NCI-H748 (cell line): ENCODE measurements at regions not wholly inside any gene's neighbourhood (a gene's known extent, or its start where the extent isn't known, plus 50 kb on each side); places are given as distances from the start of the nearest gene placed in this dataset.
A peak's percentile ranks its signal among the peaks of the same experiment; 100 is the strongest.

ENCODE experiments used
- DNase-seq: peaks from one replicate; lab custom pipeline; 2025; ENCODE audit not compliant: unreplicated experiment; lab: John Stamatoyannopoulos, UW

DNA sequence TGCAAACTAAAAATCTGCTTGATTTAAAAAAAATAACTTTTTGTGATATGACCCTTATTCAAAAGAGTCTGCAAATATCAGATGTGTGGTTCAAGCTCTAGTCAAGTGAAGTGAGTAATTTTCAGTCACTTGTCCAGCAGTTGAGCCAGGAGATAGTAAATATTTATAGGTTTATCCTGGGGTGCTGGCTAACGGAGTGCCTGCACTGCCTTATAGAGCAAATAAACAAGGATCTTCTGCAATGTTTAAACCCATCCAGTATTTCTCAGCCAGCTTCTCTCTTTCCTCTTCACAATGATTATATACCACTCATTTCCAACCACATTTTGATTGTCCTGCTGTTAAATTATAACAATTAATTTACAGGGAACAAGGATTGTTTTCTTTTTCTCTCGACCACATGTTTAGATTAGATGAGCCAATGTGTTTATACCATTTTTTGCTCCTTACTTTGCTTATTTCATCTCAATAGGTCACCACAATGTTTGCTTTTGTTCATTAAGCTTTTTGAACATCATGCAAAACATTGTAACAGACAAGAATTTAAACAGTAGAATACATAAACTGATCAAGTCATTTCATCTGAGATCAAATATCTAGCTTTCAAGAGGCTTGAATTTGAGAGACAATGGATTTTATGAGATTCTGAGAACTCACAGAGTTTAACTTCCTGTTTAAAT, 60.3 kb upstream of the GREM2 start:
- DNase-seq = peak; percentile 6

DNA sequence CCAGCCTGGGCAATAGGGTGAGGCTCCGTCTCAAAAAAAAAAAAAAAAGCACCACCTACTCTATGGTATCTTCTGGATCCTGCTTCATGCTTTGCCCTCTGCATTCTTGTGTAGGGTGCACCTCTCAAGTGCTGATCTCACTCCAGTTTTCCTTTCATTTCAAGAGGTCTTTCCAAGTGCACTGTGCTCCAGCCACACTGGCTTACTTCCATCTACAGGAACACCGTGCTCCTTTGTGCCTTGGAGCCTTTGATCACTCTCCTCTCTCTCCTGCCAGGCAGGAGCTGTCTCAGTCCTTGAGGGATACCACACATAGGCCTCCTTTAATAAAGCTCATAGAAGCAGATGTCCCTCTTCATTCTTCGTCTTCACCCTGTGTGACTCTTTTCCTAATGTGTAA, 55.4 kb upstream of the GREM2 start:
- DNase-seq = no peak

DNA sequence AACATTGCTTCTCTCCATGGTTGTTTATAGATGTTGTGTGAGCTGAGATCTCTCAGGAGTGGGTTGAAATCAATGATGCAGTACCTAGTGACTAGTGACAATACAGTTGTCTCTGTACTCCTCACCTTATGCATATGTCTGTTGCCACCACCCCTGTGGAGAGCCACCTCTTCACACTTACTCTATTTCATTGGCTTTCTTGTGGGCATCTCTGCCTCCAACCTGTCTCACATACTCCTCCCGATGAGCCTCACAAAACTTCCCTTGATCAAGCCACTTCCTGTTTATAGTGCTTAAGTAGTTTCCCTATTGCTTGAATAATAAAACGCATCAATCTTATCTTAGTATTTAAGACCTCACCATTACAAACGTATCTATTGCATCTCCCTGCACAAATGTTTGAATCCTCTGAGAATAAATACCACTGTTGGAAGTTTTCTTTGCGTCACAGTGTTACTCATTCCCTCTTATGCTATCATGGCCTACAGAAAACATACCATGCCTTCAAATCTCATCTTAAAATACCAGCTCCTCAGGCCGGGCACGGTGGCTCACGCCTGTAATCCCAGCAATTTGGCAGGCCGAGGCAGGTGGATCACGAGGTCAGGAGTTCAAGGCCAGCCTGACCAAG, 54.7 kb upstream of the GREM2 start:
- DNase-seq = no peak

DNA sequence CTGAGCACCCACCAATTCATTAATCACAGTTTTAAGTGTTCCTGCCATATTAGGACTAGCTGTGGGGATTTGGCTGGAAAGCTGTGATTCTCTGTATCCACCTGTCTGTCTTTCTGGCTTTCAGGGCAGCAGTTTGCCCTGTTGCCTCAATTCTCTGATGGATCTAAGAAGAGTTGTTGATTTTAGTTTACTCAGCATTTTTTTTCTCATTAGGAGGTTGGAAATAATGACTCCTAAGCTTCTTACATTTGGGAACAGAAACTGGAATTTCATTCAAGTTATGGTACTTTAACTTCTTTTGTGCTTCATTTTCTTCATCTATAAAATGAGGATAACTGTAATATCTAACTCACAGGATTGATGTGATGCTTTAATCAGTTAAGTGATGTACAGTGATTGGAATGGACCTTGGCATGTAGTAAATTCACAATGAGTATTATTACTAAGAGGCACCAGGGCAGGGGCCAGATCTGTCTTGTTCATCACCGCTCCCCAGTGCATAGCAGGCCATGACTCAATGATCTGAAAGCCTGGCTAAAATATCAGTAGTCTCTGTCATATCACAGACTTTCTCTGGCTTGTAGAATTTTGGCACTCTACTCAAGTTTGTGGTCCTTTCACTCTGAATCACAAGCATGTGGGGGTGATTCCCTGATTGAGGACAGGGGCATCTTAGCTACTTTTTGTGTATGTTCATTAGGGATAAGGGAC, 51.4 kb upstream of the GREM2 start:
- DNase-seq = no peak
